ENCODE measurements at regions not wholly inside any gene's neighbourhood (a gene's known extent, or its start where the extent isn't known, plus 50 kb on each side); places are given as distances from the start of the nearest gene placed in this dataset.

GRCh38 chr4:34365946-34366345, 1878.4 kb downstream of the ARAP2 start:
- TF ChIP-seq POLR2A (IDR thresholded peaks at IDR 0.05), result no peak
- no peak for TF ChIP-seq CTCF (IDR thresholded peaks at IDR 0.05 in 4 of 5, conservative IDR thresholded peaks at IDR 0.05 in 1 of 5)
